Panc1 (cell line): ENCODE measurements at regions not wholly inside any gene's neighbourhood (a gene's known extent, or its start where the extent isn't known, plus 50 kb on each side); places are given as distances from the start of the nearest gene placed in this dataset.

Experiments used
- CTCF ChIP-seq: fragments of 450-650 bp; IDR thresholded peaks from 2 replicates; pipeline ENCODE4 v1.5.1; 2017; ENCODE audit warnings: mild to moderate bottlenecking
- SIN3A ChIP-seq: IDR thresholded peaks from 2 replicates; pipeline ENCODE4 v1.6.1; 2012; ENCODE audit warnings: low read depth, mild to moderate bottlenecking, low read length, moderate library complexity, borderline replicate concordance; ENCODE audit not compliant: insufficient read depth

GRCh38 chr21:33988237-33989017, 72.8 kb upstream of the ATP5PO start:
- TF ChIP-seq SIN3A (no peak), CTCF (no peak)
